Spleen (tissue), 7 donors: ENCODE measurements at regions not wholly inside any gene's neighbourhood (a gene's known extent, or its start where the extent isn't known, plus 50 kb on each side); places are given as distances from the start of the nearest gene placed in this dataset.

ENCODE experiments used
- POLR2A ChIP-seq, 3 donors: fragments of 450-650 bp; IDR thresholded peaks; one replicate each; pipeline ENCODE4 v1.5.1; 2017; ENCODE audit warnings: antibody characterized with exemption in 3 of 3, mild to moderate bottlenecking in 1 of 3
- TF ChIP-seq, protein P1 (sequence below), 11 experiments: fragments of 200-600 bp in 7 of 11; fragments of 450-650 bp in 4 of 11; sonication (generic) in 4 of 11; IDR thresholded peaks in 8 of 11; conservative IDR thresholded peaks in 3 of 11; 1 replicate in 7 of 11; 2 replicates in 4 of 11; pipeline versions ENCODE4 v1.4.0 to v1.8.0; 2016 to 2021; ENCODE audit warnings: antibody characterized with exemption in 11 of 11, inconsistent platforms in 4 of 11, mild to moderate bottlenecking in 1 of 11
- donor health status: DM: no; HTN: no; CAD: no; lungs with moderate emphysema.
- donor health status: DM: no; HTN: no; CAD: no.
- donor health status: DM: no; HTN: no; CAD: no.

DNA sequence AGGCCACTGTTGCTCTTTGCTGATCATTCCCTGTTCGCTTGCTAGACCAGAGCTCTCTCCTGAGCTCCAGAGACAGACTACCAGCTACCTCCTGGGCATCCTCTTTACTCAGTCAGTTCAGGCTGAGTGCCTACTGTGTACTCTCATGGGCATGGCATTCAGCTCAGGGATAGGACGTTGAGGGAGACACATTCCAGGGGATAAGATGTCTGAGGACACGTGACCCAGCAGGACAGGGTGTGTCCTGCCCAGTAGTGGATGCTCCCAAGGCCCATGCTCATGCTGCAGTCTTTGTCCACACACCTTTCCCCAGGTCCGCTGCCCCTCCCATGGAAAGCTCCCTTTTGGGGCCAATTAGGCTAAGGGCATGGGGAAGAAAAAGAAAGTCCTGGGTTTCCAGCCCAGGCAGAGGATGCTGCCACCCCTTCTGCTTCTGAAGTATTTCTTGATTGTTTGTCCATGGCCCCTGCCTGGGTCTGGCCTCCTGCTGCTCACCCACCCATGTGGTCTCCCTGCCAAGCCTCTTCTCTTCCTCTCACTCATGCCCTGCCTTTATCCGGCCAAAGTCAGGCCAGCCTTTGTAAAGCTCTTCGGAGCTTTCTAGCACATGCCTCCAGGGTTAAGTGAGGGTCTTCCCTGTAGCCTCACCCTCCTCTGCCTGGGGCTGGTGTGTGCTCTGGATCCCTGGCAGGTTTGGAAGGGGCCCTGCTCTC lies 60.5 kb upstream of the PITX1 start:
- no peak for TF ChIP-seq POLR2A (IDR thresholded peaks at IDR 0.05)
- TF ChIP-seq, protein P1, sequence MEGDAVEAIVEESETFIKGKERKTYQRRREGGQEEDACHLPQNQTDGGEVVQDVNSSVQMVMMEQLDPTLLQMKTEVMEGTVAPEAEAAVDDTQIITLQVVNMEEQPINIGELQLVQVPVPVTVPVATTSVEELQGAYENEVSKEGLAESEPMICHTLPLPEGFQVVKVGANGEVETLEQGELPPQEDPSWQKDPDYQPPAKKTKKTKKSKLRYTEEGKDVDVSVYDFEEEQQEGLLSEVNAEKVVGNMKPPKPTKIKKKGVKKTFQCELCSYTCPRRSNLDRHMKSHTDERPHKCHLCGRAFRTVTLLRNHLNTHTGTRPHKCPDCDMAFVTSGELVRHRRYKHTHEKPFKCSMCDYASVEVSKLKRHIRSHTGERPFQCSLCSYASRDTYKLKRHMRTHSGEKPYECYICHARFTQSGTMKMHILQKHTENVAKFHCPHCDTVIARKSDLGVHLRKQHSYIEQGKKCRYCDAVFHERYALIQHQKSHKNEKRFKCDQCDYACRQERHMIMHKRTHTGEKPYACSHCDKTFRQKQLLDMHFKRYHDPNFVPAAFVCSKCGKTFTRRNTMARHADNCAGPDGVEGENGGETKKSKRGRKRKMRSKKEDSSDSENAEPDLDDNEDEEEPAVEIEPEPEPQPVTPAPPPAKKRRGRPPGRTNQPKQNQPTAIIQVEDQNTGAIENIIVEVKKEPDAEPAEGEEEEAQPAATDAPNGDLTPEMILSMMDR (IDR thresholded peaks at IDR 0.05 in 8 of 11, conservative IDR thresholded peaks at IDR 0.05 in 3 of 11): no peak
